Stomach (tissue), 4 donors: ENCODE measurements at regions not wholly inside any gene's neighbourhood (a gene's known extent, or its start where the extent isn't known, plus 50 kb on each side); places are given as distances from the start of the nearest gene placed in this dataset.
"Not testable (repeated sequence)": the region's sequence is repeated elsewhere in the genome, so short reads cannot be mapped to it uniquely, and the experiment has no call there.

Source experiments
- POLR2A ChIP-seq, 4 donors: fragments of 450-650 bp; IDR thresholded peaks; one replicate each; pipeline ENCODE4 v1.6.1; 2016; ENCODE audit warnings: antibody characterized with exemption in 4 of 4, control low read depth in 2 of 4, mild to moderate bottlenecking in 1 of 4, moderate library complexity in 1 of 4
- TF ChIP-seq, protein P1 (sequence below), 7 experiments: fragments of 450-650 bp in 4 of 7; fragments of 200-600 bp in 3 of 7; sonication (generic) in 3 of 7; IDR thresholded peaks; one replicate each; pipeline ENCODE4 v1.5.1; 2016 to 2019; ENCODE audit warnings: antibody characterized with exemption in 7 of 7, control low read depth in 2 of 7, mild to moderate bottlenecking in 1 of 7

DNA sequence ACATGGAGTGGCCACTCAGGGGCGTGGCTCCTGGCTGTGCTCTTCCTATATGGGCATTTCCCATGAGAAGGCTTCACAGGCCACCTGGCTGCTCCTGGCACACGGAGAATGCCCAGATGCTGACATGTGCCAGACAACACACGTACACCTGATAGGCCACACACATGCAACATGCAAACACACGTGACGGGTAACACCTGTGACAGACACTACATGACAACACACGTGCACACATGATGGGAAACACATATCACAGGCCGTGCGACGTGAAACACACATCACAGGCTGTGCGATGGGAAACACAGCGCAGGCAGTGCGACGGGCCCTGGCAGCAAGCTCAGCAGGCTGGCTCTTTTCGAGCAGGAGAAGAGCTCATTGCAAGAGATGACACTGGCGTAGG, 94.3 kb upstream of the HMX1 start:
- TF ChIP-seq, protein P1, sequence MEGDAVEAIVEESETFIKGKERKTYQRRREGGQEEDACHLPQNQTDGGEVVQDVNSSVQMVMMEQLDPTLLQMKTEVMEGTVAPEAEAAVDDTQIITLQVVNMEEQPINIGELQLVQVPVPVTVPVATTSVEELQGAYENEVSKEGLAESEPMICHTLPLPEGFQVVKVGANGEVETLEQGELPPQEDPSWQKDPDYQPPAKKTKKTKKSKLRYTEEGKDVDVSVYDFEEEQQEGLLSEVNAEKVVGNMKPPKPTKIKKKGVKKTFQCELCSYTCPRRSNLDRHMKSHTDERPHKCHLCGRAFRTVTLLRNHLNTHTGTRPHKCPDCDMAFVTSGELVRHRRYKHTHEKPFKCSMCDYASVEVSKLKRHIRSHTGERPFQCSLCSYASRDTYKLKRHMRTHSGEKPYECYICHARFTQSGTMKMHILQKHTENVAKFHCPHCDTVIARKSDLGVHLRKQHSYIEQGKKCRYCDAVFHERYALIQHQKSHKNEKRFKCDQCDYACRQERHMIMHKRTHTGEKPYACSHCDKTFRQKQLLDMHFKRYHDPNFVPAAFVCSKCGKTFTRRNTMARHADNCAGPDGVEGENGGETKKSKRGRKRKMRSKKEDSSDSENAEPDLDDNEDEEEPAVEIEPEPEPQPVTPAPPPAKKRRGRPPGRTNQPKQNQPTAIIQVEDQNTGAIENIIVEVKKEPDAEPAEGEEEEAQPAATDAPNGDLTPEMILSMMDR (IDR thresholded peaks at IDR 0.05), result not testable (repeated sequence)
- TF ChIP-seq POLR2A (IDR thresholded peaks at IDR 0.05), result not testable (repeated sequence)
